ENCODE measurements at regions not wholly inside any gene's neighbourhood (a gene's known extent, or its start where the extent isn't known, plus 50 kb on each side); places are given as distances from the start of the nearest gene placed in this dataset.

DNA sequence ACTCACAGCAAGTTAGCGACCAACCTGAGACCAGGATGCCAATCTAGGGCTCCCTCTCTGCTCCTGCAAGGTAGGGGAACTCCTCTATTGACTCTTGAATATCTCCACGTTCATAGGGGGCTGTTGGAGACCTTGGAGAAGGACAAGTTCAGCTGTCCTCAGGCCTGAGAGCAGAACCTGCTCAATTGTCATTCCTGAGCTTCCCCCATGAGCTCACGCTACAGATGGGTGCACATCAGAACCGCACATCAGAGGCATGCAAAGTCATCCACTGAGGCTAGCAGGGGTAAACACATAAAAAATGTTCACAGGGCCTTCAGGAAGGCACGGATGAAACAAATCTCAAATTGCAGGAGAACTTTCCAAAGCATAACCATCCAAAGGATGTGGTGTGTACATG lies 168.8 kb upstream of the ZNF507 start (continued):
- TF ChIP-seq HDAC6 (IDR thresholded peaks at IDR 0.05; ENCODE audit: low read depth, low read length): no peak

DNA sequence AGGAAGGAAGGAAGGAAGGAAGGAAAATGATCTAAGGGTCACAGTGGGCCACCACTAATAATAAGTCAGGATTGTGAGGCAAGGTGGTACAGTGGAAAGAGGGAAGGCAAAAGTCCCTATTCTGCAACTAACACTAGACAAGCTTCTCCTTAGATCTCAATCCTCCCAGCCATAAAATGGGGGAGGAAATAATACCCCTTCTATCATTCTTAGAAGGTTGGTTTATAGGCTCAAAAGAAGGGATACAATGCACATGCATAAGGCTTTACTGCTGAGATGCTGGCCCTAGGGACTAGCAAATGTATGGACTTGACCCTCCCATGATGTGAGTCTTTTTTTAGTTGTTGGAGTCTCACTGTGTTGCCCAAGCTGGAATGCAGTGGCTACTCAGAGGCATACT lies 167.7 kb upstream of the ZNF507 start:
- H3K9me3 ChIP-seq (ENCODE audit: insufficient read depth in 2 of 2, low read depth in 1 of 2, low read length in 1 of 2): no peaks in the 10 kb centered on the region
- H3K36me3 ChIP-seq (ENCODE audit: control insufficient read depth in 2 of 4, insufficient read depth in 4 of 4, low read length in 3 of 4): no peaks in the 10 kb centered on the region
- H2BK120ac ChIP-seq (replicated peaks; ENCODE audit: low read depth, low read length): no peak overlapping the region
- no peak overlapping the region for H2BK12ac ChIP-seq (ENCODE audit: low read depth, low read length)
- no peaks in the 10 kb centered on the region; the same call in 1 of the 2 replicates for H3K23me2 ChIP-seq (ENCODE audit: low read depth, low read length)
- no peak overlapping the region for H4K8ac ChIP-seq (ENCODE audit: extremely low read depth, insufficient read depth, low read length)
- no peak for TF ChIP-seq CBX5 (IDR thresholded peaks at IDR 0.05; ENCODE audit: low read depth, low read length)
- TF ChIP-seq KDM4A (IDR thresholded peaks at IDR 0.05; ENCODE audit: low read depth, low read length, severe bottlenecking): no peak
- no peak for TF ChIP-seq TCF12 (IDR thresholded peaks at IDR 0.05; ENCODE audit: low read depth, low read length)
- TF ChIP-seq, protein P1, sequence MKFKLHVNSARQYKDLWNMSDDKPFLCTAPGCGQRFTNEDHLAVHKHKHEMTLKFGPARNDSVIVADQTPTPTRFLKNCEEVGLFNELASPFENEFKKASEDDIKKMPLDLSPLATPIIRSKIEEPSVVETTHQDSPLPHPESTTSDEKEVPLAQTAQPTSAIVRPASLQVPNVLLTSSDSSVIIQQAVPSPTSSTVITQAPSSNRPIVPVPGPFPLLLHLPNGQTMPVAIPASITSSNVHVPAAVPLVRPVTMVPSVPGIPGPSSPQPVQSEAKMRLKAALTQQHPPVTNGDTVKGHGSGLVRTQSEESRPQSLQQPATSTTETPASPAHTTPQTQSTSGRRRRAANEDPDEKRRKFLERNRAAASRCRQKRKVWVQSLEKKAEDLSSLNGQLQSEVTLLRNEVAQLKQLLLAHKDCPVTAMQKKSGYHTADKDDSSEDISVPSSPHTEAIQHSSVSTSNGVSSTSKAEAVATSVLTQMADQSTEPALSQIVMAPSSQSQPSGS (IDR thresholded peaks at IDR 0.05; ENCODE audit: low read length): no peak
- TF ChIP-seq SAP30 (IDR thresholded peaks at IDR 0.05; ENCODE audit: insufficient read depth, insufficient replicate concordance, low read length): no peak
- H3K23ac ChIP-seq (ENCODE audit: insufficient read length): no peak overlapping the region
- H3K14ac ChIP-seq (ENCODE audit: insufficient read length): no peak overlapping the region
- no peak overlapping the region for H3K9ac ChIP-seq (replicated peaks in 1 of 4; ENCODE audit: extremely low read depth in 1 of 4, low read depth in 3 of 4, low read length in 3 of 4)
- H4K20me1 ChIP-seq (replicated peaks in 1 of 2; ENCODE audit: control insufficient read depth in 1 of 2, insufficient read depth in 2 of 2, low read length in 2 of 2): no peaks in the 10 kb centered on the region
- H2BK5ac ChIP-seq (ENCODE audit: low read depth, low read length): no peak overlapping the region
- no peak overlapping the region for H3K56ac ChIP-seq (replicated peaks; ENCODE audit: insufficient read length, low read depth, low read length)
- no peak overlapping the region for H2AK5ac ChIP-seq (ENCODE audit: low read depth, low read length)
- no peak overlapping the region for H2BK15ac ChIP-seq (ENCODE audit: low read length)
- no peak overlapping the region for H3K4ac ChIP-seq (replicated peaks; ENCODE audit: insufficient read length, low read depth, low read length)
- H3K79me2 ChIP-seq (ENCODE audit: control insufficient read depth in 1 of 2, insufficient read depth in 2 of 2, low read length in 2 of 2): no peaks in the 10 kb centered on the region
- no peak overlapping the region for H3K27ac ChIP-seq (ENCODE audit: low read depth, low read length)
- H3K27me3 ChIP-seq (replicated peaks in 1 of 4; ENCODE audit: control insufficient read depth in 3 of 4, extremely low read depth in 1 of 4, insufficient read depth in 3 of 4, low read length in 3 of 4): no peaks in the 10 kb centered on the region
- no peak overlapping the region for H3K18ac ChIP-seq (ENCODE audit: extremely low read depth, low read length)
- DNase-seq (ENCODE audit: low read depth in 1 of 2, low spot score in 2 of 2) (no peak), FAIRE-seq (no peak)
- no peak overlapping the region for H4K91ac ChIP-seq (replicated peaks; ENCODE audit: insufficient read length, low read length)
- no peak overlapping the region for H4K5ac ChIP-seq (ENCODE audit: insufficient read length, low read depth, low read length)
- H3K4me1 ChIP-seq (replicated peaks in 1 of 4; ENCODE audit: control insufficient read depth in 3 of 4, insufficient read depth in 4 of 4, low read length in 3 of 4): peaks cover 0 to 4% (median 0%) of the 10 kb centered on the region in 4 experiments; a peak in 2 of 7 replicates
- no peak overlapping the region for H3K4me2 ChIP-seq (ENCODE audit: insufficient read depth in 1 of 2, low read depth in 2 of 2, low read length in 2 of 2)
- H2BK20ac ChIP-seq (ENCODE audit: low read length): no peak overlapping the region
- H3K4me3 ChIP-seq (ENCODE audit: extremely low read depth in 1 of 4, insufficient read depth in 2 of 4, low read depth in 3 of 4, low read length in 4 of 4): no peak overlapping the region
- ChIA-PET POLR2A (ENCODE audit: partially characterized antibody) (no interaction called here), CTCF (ENCODE audit: partially characterized antibody) (interaction anchor here (1.7 to 2.7 kb wide), 2 partner anchors 14 to 46 kb away, joined by 7 to 8 read pairs; no protein-coding TSS in a partner anchor)
- H3K79me1 ChIP-seq (ENCODE audit: low read depth, low read length): no peaks in the 10 kb centered on the region
- no peak overlapping the region for H2AFZ ChIP-seq (ENCODE audit: low read length)
